Activated naive CD8-positive, alpha-beta T cell treated with anti-CD3 and anti-CD28 coated beads, Interleukin-2, amount 50 U/mL, for 24 hours (primary cell): ENCODE measurements at regions not wholly inside any gene's neighbourhood (a gene's known extent, or its start where the extent isn't known, plus 50 kb on each side); places are given as distances from the start of the nearest gene placed in this dataset.

ENCODE experiments used
- ATAC-seq: fragments of 150-1000 bp; cut with Tn5 transposase; one replicate; pipeline ENCODE4 v1.10.0; 2021
- DNase-seq: peaks from one replicate; pipeline ENCODE4 v3.0.0; 2021
- H3K27ac Mint-ChIP-seq: one replicate; pipeline ENCODE4 v1.8.0; 2021; ENCODE audit warnings: mild to moderate bottlenecking, mixed read lengths
- H3K27me3 Mint-ChIP-seq: one replicate; pipeline ENCODE4 v1.8.0; 2021; ENCODE audit warnings: mixed read lengths
- H3K36me3 Mint-ChIP-seq: one replicate; pipeline ENCODE4 v1.8.0; 2021; ENCODE audit warnings: low read depth, mixed read lengths
- H3K4me1 Mint-ChIP-seq: one replicate; pipeline ENCODE4 v1.8.0; 2021; ENCODE audit warnings: mixed read lengths
- H3K4me3 Mint-ChIP-seq: one replicate; pipeline ENCODE4 v1.8.0; 2021; ENCODE audit warnings: mild to moderate bottlenecking, moderate library complexity, mixed read lengths
- H3K9me3 Mint-ChIP-seq: one replicate; pipeline ENCODE4 v1.8.0; 2021; ENCODE audit warnings: mixed read lengths

DNA sequence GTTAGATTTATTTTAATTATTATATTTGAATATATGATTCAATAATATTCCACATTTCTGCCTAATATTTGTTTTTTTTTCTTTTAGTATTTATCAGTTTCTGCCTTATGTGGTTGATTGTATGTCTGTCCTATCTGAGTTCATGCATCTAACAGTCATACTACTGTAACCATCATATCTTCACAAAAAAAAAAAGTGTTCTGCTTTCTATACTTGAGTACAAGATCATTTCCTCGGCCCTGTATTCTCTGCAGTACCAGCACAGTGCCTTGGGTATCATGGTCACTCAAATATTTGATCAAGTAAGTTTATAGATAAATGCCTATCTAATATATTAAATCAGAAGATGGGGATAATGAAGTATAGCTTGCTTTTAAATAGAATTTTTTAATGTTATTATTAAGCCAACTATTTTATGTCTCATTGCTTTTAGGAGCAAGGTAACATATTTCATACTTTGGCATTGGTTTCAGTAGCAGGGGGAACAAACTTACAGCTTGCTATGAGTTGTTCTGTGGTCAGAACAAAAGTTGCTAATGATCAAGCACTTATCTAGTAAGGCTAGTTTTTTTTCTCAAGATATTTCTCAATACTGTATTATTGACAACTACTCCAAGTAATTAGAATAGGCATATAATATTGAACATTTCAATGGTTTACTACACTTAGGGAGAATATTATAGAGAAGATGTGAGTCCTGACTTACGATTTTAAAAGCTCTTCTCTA, 290.5 kb upstream of the FBXO33 start:
- H3K4me3 Mint-ChIP-seq: no peak overlapping the region
- peaks cover 2% of the 10 kb centered on the region for H3K4me1 Mint-ChIP-seq
- no peaks in the 10 kb centered on the region for H3K27me3 Mint-ChIP-seq
- DNase-seq: no peak
- no peak for ATAC-seq
- no peak overlapping the region for H3K27ac Mint-ChIP-seq
- H3K9me3 Mint-ChIP-seq: no peaks in the 10 kb centered on the region
- no peaks in the 10 kb centered on the region for H3K36me3 Mint-ChIP-seq

DNA sequence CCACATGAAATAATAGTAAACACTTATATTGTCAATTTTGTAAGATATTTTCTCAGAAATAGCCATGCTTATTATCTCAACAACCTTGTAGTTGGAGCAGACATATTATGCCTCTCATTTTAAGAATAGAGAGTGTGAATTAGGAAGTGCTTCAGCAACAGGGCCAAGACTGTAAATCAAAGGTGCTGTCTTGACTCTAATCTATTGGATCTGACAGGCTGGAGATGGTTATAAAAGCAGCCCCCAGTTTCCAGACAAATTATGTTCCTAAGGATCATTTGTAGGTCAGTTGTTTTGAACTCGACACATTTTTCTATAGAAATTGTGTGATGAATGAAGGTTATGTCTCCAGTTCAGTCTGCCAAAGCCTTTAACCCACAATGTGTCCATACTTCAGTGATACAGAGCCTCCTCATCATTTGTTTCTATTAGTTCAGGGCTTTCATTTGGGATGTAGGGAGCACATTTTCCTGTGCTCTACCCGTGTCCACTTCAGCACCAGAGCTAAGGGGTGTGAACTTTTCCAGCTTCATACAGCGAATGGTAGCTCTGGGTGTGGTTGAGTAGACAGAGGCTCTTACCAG, 284.8 kb upstream of the FBXO33 start:
- no peak for DNase-seq
- no peaks in the 10 kb centered on the region for H3K36me3 Mint-ChIP-seq
- no peak overlapping the region for H3K27ac Mint-ChIP-seq
- no peaks in the 10 kb centered on the region for H3K27me3 Mint-ChIP-seq
- no peaks in the 10 kb centered on the region for H3K9me3 Mint-ChIP-seq
- H3K4me1 Mint-ChIP-seq: no peaks in the 10 kb centered on the region
- no peak overlapping the region for H3K4me3 Mint-ChIP-seq
- no peak for ATAC-seq

DNA sequence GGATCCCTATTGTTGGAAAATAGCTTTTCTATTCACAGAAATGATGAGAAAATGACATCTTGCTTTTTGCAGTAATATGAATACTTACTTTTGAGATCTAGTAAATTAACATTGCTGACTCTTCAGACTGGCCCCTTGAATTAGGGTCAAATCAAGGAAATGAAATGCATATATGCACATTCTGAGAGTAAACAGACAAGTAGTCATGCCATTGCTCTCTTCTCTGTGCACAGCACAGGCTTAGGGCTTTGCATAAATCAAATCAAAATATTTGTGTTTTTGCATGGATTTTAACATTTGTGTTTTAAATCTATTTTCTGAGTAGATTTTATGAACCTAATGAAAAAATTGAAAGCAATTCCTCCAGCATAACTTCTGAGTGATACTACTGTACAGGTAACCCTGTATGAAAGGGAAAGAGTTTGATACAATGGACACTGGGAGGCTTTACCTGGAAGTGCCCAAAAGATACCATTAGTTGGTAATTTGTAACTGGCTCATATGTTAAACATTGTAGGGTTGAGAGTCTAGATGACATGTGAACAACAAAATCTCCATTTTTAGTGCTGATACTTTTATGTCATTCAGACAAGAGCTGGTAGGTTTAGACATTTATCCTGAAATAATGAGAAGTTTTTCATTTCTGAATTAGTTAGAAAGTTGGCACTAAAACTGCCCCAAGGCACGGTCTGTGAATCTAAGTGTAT, 280.2 kb upstream of the FBXO33 start:
- no peaks in the 10 kb centered on the region for H3K27me3 Mint-ChIP-seq
- H3K4me1 Mint-ChIP-seq: no peaks in the 10 kb centered on the region
- ATAC-seq (no peak), DNase-seq (no peak)
- no peak overlapping the region for H3K27ac Mint-ChIP-seq
- H3K9me3 Mint-ChIP-seq: peaks cover 11% of the 10 kb centered on the region
- no peak overlapping the region for H3K4me3 Mint-ChIP-seq
- H3K36me3 Mint-ChIP-seq: no peaks in the 10 kb centered on the region

- Mint-ChIP-seq H3K27ac (no peak overlapping the region), H3K36me3 (peaks cover 4% of the 10 kb centered on the region), H3K27me3 (no peaks in the 10 kb centered on the region), H3K9me3 (peaks cover 16% of the 10 kb centered on the region), H3K4me1 (no peaks in the 10 kb centered on the region), H3K4me3 (no peak overlapping the region)
- ATAC-seq (no peak), DNase-seq (no peak)
These were observed 272.4 kb upstream of the FBXO33 start for GRCh38 chr14:39704594-39704993.

DNA sequence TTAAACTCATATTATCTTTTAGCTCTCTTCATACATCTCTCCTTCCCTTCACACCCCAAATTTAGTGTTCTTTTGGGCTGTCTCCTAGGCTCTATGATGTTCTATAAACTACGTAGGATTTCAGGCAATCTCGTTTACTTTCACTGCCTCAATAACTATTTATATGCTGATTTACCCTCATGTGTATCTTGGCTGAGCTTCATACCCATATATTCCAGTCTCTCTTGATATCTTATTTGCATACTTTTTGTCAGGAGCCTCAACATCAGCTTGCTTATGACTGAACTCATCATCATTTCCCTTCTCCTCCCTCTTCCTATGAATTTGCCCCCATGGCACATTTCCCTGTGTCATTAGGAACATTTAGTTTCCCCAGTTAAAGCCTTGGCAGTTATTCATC, 262.1 kb upstream of the FBXO33 start:
- peaks cover 21% of the 10 kb centered on the region for H3K9me3 Mint-ChIP-seq
- no peak for ATAC-seq
- H3K27me3 Mint-ChIP-seq: no peaks in the 10 kb centered on the region
- no peak overlapping the region for H3K27ac Mint-ChIP-seq
- no peaks in the 10 kb centered on the region for H3K36me3 Mint-ChIP-seq
- no peak for DNase-seq
- no peak overlapping the region for H3K4me3 Mint-ChIP-seq
- H3K4me1 Mint-ChIP-seq: peaks cover 8% of the 10 kb centered on the region

GRCh38 chr14:39683691-39684260, 251.5 kb upstream of the FBXO33 start:
- Mint-ChIP-seq H3K27ac (peak overlapping the region; percentile 85), H3K27me3 (no peaks in the 10 kb centered on the region)
- DNase-seq: no peak

GRCh38 chr14:39682582-39682981, 250.3 kb upstream of the FBXO33 start:
- Mint-ChIP-seq H3K9me3 (no peaks in the 10 kb centered on the region), H3K36me3 (peaks cover 2% of the 10 kb centered on the region), H3K27me3 (no peaks in the 10 kb centered on the region), H3K4me1 (peaks cover 62% of the 10 kb centered on the region), H3K4me3 (no peak overlapping the region), H3K27ac (peak overlapping the region; percentile 85)
- no peak for DNase-seq
- ATAC-seq: no peak

More at GRCh38 chr14:39683691-39684260, 251.5 kb upstream of the FBXO33 start:
- Mint-ChIP-seq H3K36me3 (peaks cover 2% of the 10 kb centered on the region), H3K9me3 (no peaks in the 10 kb centered on the region), H3K4me1 (peaks cover 55% of the 10 kb centered on the region), H3K4me3 (no peak overlapping the region)
- ATAC-seq: no peak

DNA sequence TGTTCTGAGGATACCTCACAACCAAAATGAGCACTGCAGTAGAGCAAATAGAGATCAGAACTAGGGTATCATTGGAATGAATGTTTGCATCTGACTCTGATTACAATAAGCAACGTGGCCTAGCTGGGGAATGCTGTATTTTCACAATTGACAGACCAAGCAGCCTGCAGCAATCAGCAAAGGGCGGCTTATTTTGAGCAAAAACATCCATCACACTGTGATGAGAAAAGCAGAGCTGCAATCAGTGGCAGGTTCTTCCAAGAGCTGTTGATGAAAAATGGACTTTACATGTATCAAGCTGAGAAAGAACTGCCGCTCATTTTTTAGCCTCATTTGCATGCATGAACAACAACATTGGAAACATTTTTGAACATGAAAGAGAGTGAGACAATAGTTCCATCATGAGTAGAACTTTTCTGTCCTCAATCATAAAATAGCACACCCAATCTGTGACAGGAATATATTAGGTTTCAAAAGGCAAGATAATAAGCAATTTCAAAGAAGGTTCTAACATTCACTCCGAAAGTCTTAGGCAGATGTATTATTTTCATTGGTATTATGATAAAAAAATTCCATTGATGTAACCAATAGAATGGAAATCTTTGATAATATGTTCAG, 249.7 kb upstream of the FBXO33 start:
- no peak for DNase-seq
- H3K4me1 Mint-ChIP-seq: peaks cover 62% of the 10 kb centered on the region
- ATAC-seq: peak; percentile 53
- no peak overlapping the region for H3K4me3 Mint-ChIP-seq
- peaks cover 2% of the 10 kb centered on the region for H3K36me3 Mint-ChIP-seq
- H3K27me3 Mint-ChIP-seq: no peaks in the 10 kb centered on the region
- H3K27ac Mint-ChIP-seq: peak overlapping the region; percentile 85
- H3K9me3 Mint-ChIP-seq: peaks cover 2% of the 10 kb centered on the region

DNA sequence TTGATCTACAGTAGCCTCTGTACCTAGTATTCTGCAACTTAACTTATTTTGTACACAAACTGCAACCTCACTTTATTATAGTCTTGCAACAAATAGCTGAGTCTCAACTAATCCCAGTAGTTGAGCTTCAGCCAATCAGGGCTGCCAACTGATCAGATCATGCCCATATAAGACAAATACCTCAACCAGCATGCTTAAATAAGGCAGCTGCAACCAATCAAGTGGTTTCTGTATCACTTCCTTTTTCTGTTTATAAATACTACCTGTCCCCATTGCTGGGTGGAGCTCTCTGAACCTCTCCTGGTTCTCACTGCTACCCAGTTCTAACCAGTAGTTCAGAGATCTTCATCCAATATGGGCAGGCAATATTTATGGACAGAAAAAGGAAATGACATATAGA, 248.5 kb upstream of the FBXO33 start:
- Mint-ChIP-seq H3K36me3 (peaks cover 4% of the 10 kb centered on the region), H3K9me3 (peaks cover 7% of the 10 kb centered on the region), H3K27me3 (no peaks in the 10 kb centered on the region), H3K27ac (peak overlapping the region; percentile 85), H3K4me3 (no peak overlapping the region), H3K4me1 (peaks cover 58% of the 10 kb centered on the region)
- ATAC-seq: no peak
- no peak for DNase-seq

- H3K36me3 Mint-ChIP-seq: peaks cover 1% of the 10 kb centered on the region
- H3K9me3 Mint-ChIP-seq: peaks cover 16% of the 10 kb centered on the region
- peaks cover 33% of the 10 kb centered on the region for H3K4me1 Mint-ChIP-seq
- H3K27me3 Mint-ChIP-seq: no peaks in the 10 kb centered on the region
- no peak for DNase-seq
- no peak overlapping the region for H3K4me3 Mint-ChIP-seq
- ATAC-seq: no peak
- peak overlapping the region; percentile 64 for H3K27ac Mint-ChIP-seq
These were observed 241.5 kb upstream of the FBXO33 start for GRCh38 chr14:39673734-39674133.

- DNase-seq (no peak), ATAC-seq (peak; percentile 83)
- peaks cover 18% of the 10 kb centered on the region for H3K9me3 Mint-ChIP-seq
- H3K4me3 Mint-ChIP-seq: no peak overlapping the region
- peak overlapping the region; percentile 64 for H3K27ac Mint-ChIP-seq
- peaks cover 1% of the 10 kb centered on the region for H3K36me3 Mint-ChIP-seq
- H3K27me3 Mint-ChIP-seq: no peaks in the 10 kb centered on the region
- peaks cover 35% of the 10 kb centered on the region for H3K4me1 Mint-ChIP-seq
These were observed 241.1 kb upstream of the FBXO33 start for GRCh38 chr14:39673270-39673711.

DNA sequence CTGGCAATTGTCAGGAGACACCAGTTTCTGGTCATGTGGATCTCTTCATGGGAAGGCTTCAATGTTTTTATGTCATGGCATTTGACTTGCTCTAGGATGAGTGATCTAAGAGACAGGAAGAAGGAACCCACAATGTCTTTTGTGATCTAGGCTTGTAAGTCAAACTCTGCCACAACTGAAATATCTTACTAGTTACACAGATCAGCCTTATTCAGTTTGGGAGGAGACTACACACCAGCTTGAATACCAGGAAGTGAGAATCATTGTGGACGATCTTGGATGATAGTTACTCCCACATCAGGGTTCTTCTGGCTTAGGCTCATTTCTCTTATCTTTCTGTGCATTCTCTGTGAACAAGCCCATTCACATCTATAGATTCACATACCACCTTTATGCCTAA, 236.2 kb upstream of the FBXO33 start:
- H3K27ac Mint-ChIP-seq: no peak overlapping the region
- no peaks in the 10 kb centered on the region for H3K27me3 Mint-ChIP-seq
- peaks cover 12% of the 10 kb centered on the region for H3K9me3 Mint-ChIP-seq
- no peak overlapping the region for H3K4me3 Mint-ChIP-seq
- DNase-seq: no peak
- no peaks in the 10 kb centered on the region for H3K36me3 Mint-ChIP-seq
- H3K4me1 Mint-ChIP-seq: peaks cover 38% of the 10 kb centered on the region
- peak; percentile 21 for ATAC-seq

DNA sequence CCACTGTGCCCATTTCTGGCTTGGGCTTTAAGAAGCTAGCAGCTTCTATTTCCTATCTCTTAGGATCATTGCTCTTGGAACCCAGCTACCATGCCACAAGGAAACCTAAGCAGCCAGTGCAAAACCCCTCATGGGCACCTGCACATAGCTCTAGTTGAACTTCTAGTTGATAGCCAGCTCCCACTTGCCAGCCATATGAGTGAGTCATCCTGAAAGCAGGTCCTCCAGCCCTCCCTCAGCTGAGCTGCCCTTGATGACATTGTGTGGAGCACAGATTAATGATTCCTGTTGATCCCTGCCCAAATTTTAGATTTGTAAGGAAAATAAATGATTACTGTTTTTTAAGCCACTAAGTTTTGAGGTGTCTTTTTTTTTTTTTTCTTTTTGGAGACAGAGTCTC, 234.2 kb upstream of the FBXO33 start:
- ATAC-seq (no peak), DNase-seq (no peak)
- Mint-ChIP-seq H3K27me3 (no peaks in the 10 kb centered on the region), H3K9me3 (peaks cover 12% of the 10 kb centered on the region), H3K4me3 (no peak overlapping the region), H3K27ac (no peak overlapping the region), H3K4me1 (peaks cover 28% of the 10 kb centered on the region), H3K36me3 (no peaks in the 10 kb centered on the region)

DNA sequence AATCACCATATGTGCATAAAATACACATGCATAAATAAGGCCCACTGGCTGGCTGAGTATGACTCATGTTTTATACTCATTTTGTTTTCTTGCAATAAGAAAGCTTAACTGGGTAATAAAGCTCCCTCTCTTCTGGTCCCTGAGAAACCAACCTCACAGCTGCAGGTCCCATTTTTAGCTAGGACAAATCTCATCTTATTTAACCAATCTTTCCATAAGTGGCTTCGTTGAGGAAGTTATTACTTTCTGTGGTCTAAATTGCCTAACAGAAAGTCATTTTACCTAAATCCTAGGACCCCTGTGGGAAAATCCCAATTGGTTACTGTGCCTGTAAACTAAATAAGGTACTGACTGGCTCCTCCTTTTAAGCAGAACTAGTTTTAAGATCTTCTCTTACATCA, 232.8 kb upstream of the FBXO33 start:
- no peak overlapping the region for H3K4me3 Mint-ChIP-seq
- ATAC-seq (peak; percentile 86), DNase-seq (no peak)
- peaks cover 28% of the 10 kb centered on the region for H3K4me1 Mint-ChIP-seq
- peaks cover 9% of the 10 kb centered on the region for H3K9me3 Mint-ChIP-seq
- no peaks in the 10 kb centered on the region for H3K27me3 Mint-ChIP-seq
- peaks cover 2% of the 10 kb centered on the region for H3K36me3 Mint-ChIP-seq
- H3K27ac Mint-ChIP-seq: no peak overlapping the region
